ENCODE measurements at regions not wholly inside any gene's neighbourhood (a gene's known extent, or its start where the extent isn't known, plus 50 kb on each side); places are given as distances from the start of the nearest gene placed in this dataset.

- no peak for TF ChIP-seq CTCF (IDR thresholded peaks at IDR 0.05)
- Histone ChIP-seq H3K9me3 (no peaks in the 10 kb centered on the region), H3K4me3 (no peak overlapping the region), H3K27me3 (no peaks in the 10 kb centered on the region), H3K4me1 (peaks cover 0 to 34% of the 10 kb centered on the region in 2 donors), H3K36me3 (no peaks in the 10 kb centered on the region), H3K27ac (no peak overlapping the region)
- DNase-seq (ENCODE audit: low spot score), result no peak
Observed at GRCh38 chr11:112615238-112615637, 346.0 kb upstream of the NCAM1 start.

- Histone ChIP-seq H3K36me3 (no peaks in the 10 kb centered on the region), H3K4me1 (peaks cover 0 to 28% of the 10 kb centered on the region in 2 donors), H3K9me3 (no peaks in the 10 kb centered on the region), H3K27me3 (no peaks in the 10 kb centered on the region), H3K27ac (no peak overlapping the region), H3K4me3 (no peak overlapping the region)
- no peak for TF ChIP-seq CTCF (IDR thresholded peaks at IDR 0.05)
- DNase-seq (ENCODE audit: low spot score), result no peak
Observed at GRCh38 chr11:112615891-112616290, 345.3 kb upstream of the NCAM1 start.

GRCh38 chr11:112616327-112617097 lies 344.7 kb upstream of the NCAM1 start:
- no peak overlapping the region for H3K4me3 ChIP-seq
- no peaks in the 10 kb centered on the region for H3K36me3 ChIP-seq
- H3K27me3 ChIP-seq, result no peaks in the 10 kb centered on the region
- no peaks in the 10 kb centered on the region for H3K9me3 ChIP-seq
- TF ChIP-seq CTCF (IDR thresholded peaks at IDR 0.05), result no peak
- DNase-seq (ENCODE audit: low spot score), result no peak
- H3K4me1 ChIP-seq, result peaks cover 0 to 23% of the 10 kb centered on the region in 2 donors
- no peak overlapping the region for H3K27ac ChIP-seq

GRCh38 chr11:112617098-112617425 lies 344.2 kb upstream of the NCAM1 start:
- Histone ChIP-seq H3K36me3 (no peaks in the 10 kb centered on the region), H3K27ac (no peak overlapping the region), H3K4me1 (peaks cover 0 to 18% of the 10 kb centered on the region in 2 donors), H3K4me3 (no peak overlapping the region), H3K9me3 (no peaks in the 10 kb centered on the region), H3K27me3 (no peaks in the 10 kb centered on the region)
- DNase-seq (ENCODE audit: low spot score), result no peak
- no peak for TF ChIP-seq CTCF (IDR thresholded peaks at IDR 0.05)

- Histone ChIP-seq H3K4me1 (peaks cover 0 to 6% of the 10 kb centered on the region in 2 donors), H3K4me3 (no peak overlapping the region), H3K36me3 (no peaks in the 10 kb centered on the region), H3K9me3 (no peaks in the 10 kb centered on the region), H3K27ac (no peak overlapping the region), H3K27me3 (no peaks in the 10 kb centered on the region)
- DNase-seq (ENCODE audit: low spot score), result no peak
- no peak for TF ChIP-seq CTCF (IDR thresholded peaks at IDR 0.05)
Observed at GRCh38 chr11:112617977-112618826, 343.0 kb upstream of the NCAM1 start.
